ENCODE measurements at regions not wholly inside any gene's neighbourhood (a gene's known extent, or its start where the extent isn't known, plus 50 kb on each side); places are given as distances from the start of the nearest gene placed in this dataset.

GRCh38 chr13:22505489-22505888, 675.3 kb upstream of the SGCG start:
- no peak for DNase-seq (ENCODE audit: low read depth)

GRCh38 chr13:22506096-22506691, 674.6 kb upstream of the SGCG start:
- DNase-seq (ENCODE audit: low read depth) = no peak

- DNase-seq (ENCODE audit: low read depth) = no peak
These were observed 663.2 kb upstream of the SGCG start for GRCh38 chr13:22517544-22517943.

- DNase-seq (ENCODE audit: low read depth) = no peak
These were observed 643.9 kb upstream of the SGCG start for GRCh38 chr13:22536851-22537250.

GRCh38 chr13:22538400-22538799, 642.4 kb upstream of the SGCG start:
- no peak for DNase-seq (ENCODE audit: low read depth)

- DNase-seq (ENCODE audit: low read depth) = no peak
These were observed 631.7 kb upstream of the SGCG start for GRCh38 chr13:22549126-22549525.

GRCh38 chr13:22561581-22561980, 619.2 kb upstream of the SGCG start:
- DNase-seq (ENCODE audit: low read depth) = no peak

- no peak for DNase-seq (ENCODE audit: low read depth)
These were observed 618.7 kb upstream of the SGCG start for GRCh38 chr13:22562116-22562515.

GRCh38 chr13:22563272-22563671, 617.5 kb upstream of the SGCG start:
- no peak for DNase-seq (ENCODE audit: low read depth)

- DNase-seq (ENCODE audit: low read depth) = no peak
These were observed 611.0 kb upstream of the SGCG start for GRCh38 chr13:22569811-22570210.

- DNase-seq (ENCODE audit: low read depth) = no peak
These were observed 590.9 kb upstream of the SGCG start for GRCh38 chr13:22589880-22590279.

GRCh38 chr13:22592515-22592914, 588.3 kb upstream of the SGCG start:
- no peak for DNase-seq (ENCODE audit: low read depth)

GRCh38 chr13:22594041-22594440, 586.7 kb upstream of the SGCG start:
- no peak for DNase-seq (ENCODE audit: low read depth)

GRCh38 chr13:22596171-22596863, 584.5 kb upstream of the SGCG start:
- DNase-seq (ENCODE audit: low read depth) = no peak

GRCh38 chr13:22599156-22599555, 581.6 kb upstream of the SGCG start:
- no peak for DNase-seq (ENCODE audit: low read depth)

GRCh38 chr13:22618002-22618401, 562.8 kb upstream of the SGCG start:
- no peak for DNase-seq (ENCODE audit: low read depth)

- no peak for DNase-seq (ENCODE audit: low read depth)
These were observed 555.1 kb upstream of the SGCG start for GRCh38 chr13:22625691-22626090.

GRCh38 chr13:22629374-22629773, 551.4 kb upstream of the SGCG start:
- no peak for DNase-seq (ENCODE audit: low read depth)

GRCh38 chr13:22642088-22642487, 538.7 kb upstream of the SGCG start:
- no peak for DNase-seq (ENCODE audit: low read depth)

- no peak for DNase-seq (ENCODE audit: low read depth)
These were observed 535.8 kb upstream of the SGCG start for GRCh38 chr13:22644941-22645340.

GRCh38 chr13:22647156-22647850, 533.5 kb upstream of the SGCG start:
- DNase-seq (ENCODE audit: low read depth) = no peak

- no peak for DNase-seq (ENCODE audit: low read depth)
These were observed 532.4 kb upstream of the SGCG start for GRCh38 chr13:22648320-22648801.

- DNase-seq (ENCODE audit: low read depth) = no peak
These were observed 528.0 kb upstream of the SGCG start for GRCh38 chr13:22652796-22653195.

All from activated T-cell treated with anti-CD3 and anti-CD28 coated beads for 24 hours (primary cell).